ENCODE measurements at regions not wholly inside any gene's neighbourhood (a gene's known extent, or its start where the extent isn't known, plus 50 kb on each side); places are given as distances from the start of the nearest gene placed in this dataset.

DNA sequence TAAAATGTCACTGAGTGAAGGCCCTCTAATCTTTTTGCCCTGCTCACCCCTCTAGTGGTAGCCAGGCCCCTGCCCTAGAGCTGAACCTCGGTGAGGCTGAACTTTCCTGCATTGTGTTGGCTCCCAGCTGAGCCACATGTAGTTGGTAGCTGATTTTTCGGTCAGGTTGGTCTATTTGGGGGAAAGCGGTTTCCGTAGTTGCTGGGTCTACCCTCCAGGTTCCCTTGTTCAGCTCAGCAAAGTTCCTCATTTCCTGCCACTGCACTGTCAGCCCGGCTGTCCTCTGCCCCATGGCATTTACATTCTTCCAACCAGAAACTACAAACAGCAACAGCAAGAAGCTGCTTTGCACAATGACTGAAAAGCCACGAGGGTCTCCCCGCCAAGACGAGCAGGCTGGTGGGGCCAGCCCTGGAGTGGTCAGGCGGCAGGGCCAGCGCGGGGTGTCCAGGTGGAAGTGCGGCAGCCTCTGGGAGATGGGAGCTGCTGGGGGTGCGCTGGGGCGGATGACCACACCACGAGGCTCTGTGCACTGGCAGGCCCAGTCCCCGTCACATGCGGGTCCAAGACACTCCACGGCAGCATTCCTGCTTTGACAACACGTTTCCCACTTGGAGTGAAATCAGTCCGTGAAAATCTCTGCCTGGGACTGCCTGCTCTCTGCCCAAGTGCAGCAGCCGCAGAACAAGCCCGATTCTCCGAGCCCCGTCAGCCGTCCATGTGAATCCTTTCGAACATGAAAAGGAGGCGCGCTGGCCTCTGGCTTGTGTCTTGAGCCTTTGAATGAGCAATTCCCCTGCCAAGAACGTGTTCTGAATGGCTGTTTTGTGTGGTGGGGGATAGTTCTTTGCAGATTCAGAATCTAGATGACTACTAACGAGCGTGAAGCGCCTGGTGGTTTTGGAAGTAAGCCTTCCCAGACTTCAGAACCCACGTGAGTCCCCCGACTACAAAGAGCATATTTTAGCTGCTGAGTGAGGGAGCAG, 159.4 kb downstream of the ASB1 start:
- DNase-seq: no peak

DNA sequence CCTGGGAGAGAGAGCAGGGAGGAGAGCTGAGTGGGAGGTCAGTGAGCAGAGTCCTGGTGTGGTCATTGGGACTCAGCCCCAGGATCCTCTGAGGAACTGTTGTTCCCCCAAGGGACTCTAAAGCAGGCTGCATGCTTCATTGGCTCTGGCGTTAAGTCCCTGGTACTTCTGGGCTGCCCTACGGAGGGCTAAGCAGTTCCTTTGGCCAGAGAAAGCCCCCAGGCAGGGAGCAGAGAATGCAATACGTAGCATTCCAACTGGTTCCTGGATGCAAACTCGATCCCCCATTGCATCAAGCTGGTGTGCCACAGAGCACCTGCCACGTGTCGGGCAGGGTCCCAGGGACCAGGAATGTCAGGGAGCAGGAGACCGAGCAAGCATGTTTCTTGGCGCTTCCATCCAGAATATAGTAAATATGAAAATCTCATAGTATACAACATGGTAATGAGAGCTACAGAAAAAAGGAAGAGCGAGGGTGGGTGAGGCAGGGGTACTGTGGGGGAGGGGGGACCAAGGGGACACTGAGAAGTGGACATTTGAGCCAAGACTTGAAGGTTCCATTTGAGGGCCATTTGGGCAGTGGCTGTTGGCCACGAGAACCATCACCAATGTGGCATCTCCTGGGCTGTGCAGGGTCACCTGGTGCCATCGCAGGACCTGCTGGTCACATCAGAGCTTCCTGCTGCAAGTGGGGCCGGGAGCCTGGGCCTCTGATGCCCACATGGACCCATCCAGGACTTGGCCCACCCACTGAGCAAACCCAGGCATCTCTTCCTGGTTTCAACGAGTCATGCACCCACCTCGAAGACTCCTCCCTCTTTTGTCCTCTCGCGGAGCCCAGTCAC, 160.4 kb downstream of the ASB1 start:
- no peak for DNase-seq

DNA sequence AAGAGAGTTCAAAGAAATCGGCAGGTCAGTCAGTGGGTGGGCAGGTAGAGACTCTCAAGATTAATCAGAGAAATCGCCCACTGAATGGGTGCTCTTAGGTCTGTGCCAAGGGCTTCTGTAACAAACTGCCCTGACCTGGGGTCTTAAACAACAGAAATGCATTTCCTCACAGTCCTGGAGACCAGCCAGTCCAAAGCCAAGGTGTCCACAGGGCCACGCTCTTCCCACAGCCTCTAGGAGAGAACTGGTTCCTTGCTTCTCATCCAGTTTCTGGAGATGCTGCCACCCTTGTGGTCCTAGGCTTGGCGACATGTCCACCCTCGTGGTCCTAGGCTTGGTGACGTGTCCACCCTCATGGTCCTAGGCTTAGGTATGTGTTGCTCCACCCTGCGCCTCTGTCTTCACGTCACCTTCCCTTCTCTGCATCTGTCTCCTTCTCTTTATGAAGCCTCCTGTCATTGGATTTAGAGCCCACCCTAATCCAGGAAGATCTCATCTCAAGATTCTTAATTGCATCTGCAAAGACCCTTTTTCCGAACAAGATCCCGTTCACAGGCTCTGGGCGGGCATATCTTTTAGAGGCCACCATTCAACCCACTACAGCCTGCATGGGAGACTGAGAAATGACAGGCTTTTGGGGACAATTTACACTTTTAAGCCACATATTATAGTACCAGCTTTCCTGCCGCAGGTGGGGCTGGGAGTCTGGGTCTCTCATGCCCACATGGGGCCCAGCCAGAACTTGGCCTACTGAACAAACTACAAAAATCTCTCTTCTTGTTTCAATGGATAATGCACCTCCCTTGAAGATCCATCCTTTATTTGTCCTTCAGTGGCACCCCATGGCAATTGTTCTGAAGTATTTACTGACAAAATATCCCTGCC, 161.3 kb downstream of the ASB1 start:
- DNase-seq: no peak

DNA sequence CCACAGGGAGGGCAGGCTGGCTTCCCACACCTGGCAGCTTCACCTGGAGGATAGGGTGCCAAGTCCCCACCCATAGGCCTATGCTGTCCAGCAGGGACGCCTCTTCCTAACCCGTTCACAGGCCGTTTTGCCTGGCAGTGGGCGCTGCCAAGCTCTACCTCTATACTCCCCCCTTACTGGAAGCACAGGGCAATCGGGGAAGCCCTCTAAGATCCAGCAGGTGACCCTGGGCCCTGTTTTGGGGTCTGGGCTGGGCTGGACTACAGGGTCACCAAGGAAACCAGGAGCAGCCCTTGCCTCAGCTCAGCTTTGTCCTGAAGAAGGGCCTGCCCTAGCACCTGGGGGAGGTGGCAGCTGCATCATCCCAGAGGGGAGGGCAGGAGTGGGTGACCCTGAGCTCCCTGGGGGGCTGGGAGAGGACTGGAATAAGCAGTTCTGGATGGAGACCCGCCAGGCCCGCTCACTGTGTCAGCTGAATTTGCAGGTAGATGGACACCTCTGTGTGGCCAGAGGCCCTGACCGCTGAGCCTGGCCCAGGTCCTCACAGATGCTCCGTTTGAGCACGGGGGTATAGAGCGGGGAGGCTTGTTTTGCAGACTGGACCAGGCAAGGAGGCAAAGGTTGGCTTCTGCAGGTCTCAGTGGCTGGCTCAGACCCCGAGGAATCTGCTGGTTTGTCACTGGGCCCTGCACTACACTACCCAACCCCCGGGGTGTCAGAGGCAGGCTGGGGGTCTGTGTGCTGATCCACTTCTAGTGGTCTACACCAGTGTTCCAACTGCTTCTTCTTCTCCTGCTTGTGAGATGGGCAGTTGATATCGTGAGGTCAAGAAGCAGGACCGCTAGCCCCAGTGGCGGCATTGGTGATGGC, 163.1 kb downstream of the ASB1 start:
- no peak for DNase-seq

DNA sequence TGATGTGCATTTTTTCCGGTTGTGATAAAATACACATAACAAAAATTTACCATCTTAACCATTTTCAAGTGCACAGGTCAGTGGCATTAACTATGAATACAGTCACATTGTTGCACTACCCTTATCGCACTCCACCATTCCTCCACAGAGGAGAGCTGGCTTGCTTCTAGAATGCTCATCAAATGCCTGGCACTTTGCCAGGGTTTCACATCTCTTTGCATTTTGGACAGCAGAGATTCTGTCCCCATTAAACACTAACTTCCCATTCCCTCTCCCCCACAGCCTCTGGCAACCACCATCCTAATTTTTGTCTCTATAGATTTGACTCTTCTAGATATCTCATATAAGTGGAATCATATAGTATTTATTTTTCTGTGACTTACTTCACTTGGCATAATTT, 165.0 kb downstream of the ASB1 start:
- DNase-seq: no peak

DNA sequence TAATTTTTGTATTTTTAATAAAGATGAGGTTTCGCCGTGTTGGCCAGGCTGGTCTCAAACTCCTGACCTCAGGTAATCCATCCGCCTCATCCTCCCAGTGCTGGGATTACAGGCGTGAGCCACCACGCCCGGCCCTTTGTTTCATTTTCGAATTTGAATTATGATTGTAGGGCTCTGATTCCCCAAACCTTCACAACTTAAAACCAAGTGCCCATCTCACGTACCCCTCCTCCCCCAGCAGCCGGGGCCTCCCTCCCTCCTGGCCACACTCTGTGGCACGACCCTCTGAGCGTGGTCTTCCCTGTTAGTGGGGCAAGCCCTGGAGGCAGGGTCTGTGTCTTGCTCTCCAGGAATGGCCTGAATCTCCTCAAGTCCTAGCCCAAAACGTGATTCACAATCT, 166.5 kb downstream of the ASB1 start:
- no peak for DNase-seq

DNA sequence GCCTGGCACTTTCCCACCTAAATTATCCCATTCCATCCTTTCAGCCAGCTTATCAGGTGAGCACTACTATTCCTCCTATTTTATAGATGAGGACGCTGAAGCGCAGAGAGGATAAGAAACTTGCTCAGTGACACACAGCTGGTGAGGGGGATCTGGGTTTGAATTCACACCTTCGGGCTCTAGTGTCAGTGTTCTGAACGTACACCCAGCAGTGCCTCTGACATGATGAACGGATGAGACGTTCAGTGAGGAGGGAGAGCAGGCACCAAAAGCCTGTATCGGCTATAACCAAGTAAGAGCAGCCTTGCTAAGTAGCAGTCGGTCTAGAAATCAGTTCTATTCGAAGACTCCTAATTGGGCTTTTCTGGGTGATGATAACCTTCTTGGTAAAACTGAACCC, 167.0 kb downstream of the ASB1 start:
- no peak for DNase-seq

DNA sequence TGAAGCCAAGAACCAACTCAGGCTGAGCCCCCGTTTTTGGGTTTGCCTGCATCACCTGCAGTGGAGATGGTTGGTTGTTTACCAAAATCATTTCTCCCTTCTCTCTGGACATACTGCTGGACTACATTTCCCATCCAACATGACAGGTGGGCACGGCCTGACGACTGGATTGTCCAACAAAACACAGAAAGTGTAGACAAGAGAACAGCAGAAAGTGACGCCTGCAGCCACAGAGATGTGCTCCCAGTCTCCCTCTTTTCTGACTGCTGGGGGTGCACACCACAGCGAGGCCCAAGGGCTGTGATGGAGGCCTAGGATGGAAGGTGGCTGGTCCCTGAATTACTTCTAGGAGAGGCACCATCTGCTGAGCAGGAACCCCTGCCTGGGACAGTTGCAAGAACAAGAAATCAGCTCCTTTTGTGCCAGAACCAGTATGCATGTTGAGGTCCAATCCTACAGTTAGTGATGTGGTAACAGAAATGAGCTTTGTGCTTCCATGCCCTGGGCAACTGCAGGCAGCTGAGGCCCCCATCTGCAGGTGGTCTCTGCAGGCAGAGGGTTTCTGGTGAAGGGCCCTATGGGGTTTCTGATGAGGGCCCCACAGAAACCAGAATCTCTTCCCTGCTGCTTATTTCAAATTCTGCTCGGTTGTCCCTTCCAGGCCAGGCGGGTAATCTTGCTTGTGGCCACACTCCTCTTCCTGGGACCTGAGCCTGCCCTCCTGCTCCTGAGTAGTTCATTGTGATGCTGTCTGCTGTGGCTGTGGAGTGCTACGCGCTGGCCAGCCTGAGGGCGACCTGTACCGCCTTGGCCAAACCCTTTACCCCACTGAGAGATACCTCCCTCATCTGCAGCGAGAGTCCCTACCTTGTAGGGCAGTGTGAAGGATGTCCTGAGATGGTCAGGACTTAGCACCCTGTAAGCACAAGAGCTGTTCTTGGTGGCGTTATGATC, 168.3 kb downstream of the ASB1 start:
- no peak for DNase-seq

DNA sequence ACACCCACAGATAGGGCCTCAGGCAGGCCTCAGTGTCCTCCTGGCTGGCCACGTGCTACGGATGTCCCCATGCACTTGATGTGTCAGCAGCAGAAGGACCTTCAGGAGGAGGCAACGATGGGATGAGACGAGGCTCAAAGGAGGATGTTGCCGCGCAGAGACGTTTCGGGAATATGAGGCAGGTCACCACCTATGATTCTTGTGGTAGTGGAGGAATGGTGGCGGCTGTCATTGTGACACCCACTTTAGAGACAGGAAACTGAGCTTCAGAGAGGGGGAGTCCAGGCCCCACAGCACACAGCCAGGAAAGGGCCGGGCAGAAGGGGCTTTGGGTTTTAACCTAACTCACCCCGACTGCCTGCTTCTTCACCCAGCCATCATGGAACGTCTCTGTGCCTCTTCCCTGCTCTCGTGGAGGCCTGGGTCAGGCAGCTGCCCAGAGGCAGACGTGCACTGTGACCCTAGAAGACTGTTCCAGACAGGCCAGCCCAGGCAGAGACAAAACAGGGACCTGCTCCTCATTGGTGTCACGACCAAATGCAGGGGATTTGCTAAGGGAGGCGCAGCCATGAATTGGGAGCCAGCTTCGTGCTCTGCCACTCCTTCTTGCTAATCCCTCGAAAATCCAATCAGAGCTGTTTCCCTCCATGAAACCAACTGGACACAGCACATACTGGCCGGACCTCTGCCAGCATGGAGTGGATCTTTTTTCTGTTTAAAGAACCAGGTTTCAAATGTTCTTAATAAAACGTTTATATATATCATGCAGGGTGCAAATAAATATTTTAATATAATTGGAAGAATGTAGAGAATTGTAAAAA, 169.2 kb downstream of the ASB1 start:
- no peak for DNase-seq

DNA sequence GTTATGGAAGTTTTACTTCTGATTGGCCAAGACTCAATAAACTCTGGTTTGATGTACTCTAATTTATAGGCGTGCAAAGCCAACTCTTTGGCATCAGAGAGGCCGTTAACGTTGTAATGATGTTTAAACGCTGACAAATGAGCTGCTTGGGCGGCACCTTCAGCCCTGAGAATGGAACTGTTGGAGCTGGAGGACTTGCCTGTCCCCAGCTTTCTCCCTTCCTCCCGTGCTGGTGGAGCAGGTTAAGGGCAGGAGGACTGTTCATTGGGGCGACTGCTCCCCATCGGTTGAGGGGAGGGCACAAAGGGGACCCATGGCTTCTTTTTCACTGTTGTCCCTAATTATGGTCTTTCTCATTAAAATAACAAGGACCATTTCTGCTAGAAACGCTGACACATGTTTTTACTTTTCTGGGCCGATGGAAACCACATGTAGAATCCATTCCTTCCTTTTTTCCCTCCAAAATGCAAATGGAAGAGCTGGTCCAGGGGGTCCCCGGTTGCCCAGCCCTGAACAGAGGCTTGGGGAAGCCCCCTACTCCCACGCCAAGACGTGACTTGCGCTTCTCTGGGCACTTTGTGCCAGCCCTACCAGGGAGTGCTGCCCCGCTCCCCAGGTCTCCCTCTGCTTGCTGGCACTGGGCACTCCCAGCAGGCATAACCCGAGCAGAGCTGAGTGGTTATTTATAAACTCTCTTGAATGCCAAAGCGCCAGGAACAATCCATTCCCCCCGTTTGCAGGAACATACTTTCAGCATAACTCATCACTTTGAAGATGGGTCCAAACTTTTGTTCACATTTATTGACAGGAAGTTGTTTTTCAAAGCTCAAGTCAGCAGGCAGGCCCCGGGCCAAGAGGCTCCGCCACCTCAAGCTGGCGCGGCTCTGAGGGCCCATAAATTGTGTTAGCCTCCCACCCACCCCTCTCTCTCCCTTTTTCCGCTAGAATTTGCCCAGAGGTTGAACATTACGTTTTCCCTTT, 170.1 kb downstream of the ASB1 start:
- no peak for DNase-seq

DNA sequence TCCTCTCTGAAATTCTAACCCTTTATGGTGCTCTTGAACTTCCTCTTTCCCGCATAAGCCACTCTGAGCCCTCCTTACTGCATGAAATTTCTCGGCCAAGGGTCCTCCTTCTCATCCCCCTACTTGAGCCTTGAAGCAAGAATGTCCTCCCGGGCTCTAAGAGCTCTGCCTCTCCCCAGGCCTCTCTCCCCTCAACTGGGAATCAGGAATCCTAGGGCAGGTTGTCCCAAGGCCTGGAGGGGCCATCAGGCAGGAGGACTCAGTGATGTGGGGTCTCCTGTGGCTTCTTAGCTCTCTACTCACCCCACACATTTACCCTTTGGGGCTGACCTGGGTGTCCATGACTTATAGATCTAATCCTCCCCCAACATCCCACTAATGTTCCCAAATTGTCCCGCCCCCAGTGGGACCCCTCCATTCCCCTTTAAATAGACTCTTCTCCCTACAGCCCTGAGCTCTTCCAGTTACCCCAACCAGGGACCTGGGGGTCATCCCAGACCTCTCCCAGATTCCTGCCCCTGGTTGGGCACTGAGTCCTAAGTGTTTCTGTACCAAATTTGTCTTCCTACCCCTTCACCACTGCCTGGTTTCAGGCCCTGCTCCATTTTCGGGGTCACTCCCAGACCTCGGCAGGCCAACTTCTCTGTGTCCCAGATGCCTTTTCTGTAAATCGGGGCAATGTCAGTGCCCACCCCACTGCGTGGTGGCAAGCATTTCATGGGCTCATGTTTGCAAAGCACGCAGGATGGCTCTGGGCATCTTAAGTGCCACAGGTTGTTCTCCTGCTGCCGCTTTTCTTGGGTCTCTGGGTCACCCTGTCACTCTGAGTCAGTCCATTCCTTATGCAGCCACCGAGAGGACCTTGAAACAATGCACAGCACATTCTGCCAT, 171.2 kb downstream of the ASB1 start:
- no peak for DNase-seq

DNA sequence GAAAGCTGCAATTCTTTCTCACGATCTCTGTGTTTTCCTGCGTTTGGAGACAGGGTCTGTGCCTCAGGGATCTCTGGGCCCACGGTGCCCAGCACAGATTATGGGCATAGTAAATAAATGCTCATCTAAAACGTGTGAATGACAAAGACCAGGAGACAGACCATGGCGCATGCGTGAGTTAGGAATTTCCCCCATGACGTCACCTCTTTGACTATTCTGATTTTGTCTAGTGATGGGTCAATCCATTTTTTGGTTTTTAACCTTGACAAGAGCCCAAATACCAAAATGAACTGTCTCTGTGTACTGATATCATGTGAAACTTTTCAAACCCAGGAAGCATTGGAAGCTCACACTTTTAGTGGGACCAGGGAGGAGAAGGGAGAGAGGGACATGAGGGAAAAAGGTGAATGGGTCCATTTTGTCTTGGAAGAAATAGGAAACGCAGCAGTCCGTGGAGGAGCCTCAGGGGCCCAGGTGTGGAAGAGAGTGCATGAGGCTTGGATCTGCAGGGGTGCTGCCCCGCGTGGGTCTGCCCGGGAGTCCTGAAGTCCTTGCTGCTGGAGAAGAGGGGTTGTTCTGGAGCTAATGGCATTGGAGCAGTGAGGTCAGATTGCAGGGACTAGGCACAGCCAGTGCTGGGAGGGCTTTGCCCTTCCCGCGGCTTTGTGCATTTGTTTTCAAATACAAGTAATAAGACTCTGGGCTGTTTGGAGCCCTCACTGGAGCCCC, 172.2 kb downstream of the ASB1 start:
- DNase-seq: no peak

DNA sequence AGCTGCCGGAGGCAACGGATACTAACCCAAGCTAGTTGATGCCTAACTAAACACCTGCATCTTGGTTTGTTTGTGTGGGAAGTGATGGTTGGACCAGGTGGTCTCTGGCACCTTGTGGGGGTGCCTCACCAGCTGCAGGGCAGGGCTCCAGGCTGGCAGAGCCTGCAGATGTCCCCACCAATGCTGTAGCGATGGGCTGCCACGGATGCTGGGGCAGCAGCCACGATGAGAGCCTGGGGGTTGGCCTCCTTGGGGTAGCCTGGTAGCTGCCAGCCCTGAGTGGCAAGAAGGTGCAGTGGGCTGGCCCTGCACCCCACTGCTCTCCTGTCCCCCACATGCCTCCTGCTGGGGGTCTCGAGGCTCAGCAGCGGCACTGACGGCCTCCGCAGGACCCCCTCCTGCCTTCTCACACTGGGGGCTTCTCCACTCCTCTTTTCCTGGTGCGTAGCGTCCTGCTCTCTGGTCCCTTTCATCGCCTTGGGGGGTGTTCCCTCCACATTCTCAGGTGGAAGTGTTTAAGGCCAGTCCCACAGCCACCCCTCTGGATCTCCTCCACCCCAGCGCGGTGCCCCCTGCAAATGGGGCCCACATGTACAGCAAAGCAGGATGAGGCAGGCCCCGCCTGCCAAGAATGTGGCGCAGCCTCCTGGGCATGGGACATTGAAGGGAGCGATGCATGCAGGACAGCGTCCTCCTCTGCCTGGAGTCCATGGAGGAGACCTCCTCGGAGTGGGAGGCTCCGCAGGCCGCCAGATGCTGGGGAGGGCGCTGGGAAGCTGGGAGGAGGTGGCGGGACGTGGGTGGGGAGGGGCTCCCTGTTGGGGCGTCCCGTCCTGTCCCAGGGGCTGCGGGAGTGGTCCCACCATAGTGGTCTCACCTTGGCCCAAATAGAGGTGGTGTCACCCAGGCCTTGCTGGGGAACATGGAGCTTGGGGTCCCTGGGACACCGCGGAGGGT, 173.1 kb downstream of the ASB1 start:
- DNase-seq: no peak

DNA sequence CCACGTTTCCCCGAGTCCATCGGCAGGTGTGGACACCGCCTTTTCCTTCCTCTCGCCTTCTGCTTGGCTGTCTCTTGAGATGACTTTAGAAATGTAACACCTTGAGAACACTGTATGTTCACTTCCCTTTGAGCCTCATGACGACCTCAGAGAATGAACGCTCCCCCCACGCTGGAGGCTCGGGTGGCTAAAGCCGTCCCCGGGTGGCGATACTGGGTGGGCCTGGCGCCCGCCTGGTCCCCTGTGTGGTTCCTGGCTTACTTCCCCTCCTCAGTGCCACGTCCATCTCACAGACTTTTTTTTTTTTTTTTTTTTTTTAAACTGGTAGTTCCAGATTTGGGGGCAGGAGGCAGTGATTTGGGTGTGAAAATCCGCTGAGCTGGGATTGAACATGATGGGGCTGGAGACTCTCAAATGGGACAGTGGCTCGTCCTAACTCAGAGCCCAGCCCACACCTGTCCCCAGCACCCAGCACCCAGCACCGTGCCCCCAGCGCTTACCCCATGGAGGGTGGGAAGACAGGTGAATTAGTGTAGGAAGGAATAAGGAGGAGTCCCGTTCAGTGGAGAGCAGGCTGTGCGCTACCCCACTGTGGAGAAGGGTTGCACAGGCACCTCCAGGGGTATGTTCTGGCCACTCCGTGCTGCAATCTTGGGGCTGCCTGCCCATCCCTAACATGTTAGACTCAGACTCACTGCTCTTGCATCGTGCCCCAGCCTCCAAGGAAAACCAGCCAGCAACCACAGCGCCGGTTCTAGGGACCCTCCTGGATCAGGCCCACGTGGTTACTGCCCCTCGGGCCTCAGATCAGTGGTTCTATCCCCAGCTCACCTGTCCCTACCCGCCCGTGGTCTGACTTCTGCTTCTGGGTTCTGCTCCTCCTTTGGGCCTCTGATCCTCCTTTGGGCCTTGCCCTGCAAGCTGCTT, 174.0 kb downstream of the ASB1 start:
- DNase-seq: no peak

Data from NCI-H1092 (cell line).